Osteocyte (in vitro differentiated cells): ENCODE measurements at regions not wholly inside any gene's neighbourhood (a gene's known extent, or its start where the extent isn't known, plus 50 kb on each side); places are given as distances from the start of the nearest gene placed in this dataset.

Experiments
- DNase-seq: peaks from one replicate; pipeline ENCODE4 v3.0.0; 2021; ENCODE audit warnings: mixed read lengths; ENCODE audit not compliant: unreplicated experiment; ENCODE audit errors: extremely low spot score
- H3K27ac Mint-ChIP-seq: one replicate; pipeline ENCODE4 v1.8.0; 2021; ENCODE audit warnings: mild to moderate bottlenecking, mixed read lengths; ENCODE audit not compliant: unreplicated experiment
- H3K27me3 Mint-ChIP-seq: one replicate; pipeline ENCODE4 v1.8.0; 2021; ENCODE audit warnings: mixed read lengths; ENCODE audit not compliant: unreplicated experiment
- H3K36me3 Mint-ChIP-seq: one replicate; pipeline ENCODE4 v1.8.0; 2021; ENCODE audit warnings: mixed read lengths; ENCODE audit not compliant: unreplicated experiment
- H3K4me1 Mint-ChIP-seq: one replicate; pipeline ENCODE4 v1.8.0; 2021; ENCODE audit warnings: mixed read lengths; ENCODE audit not compliant: unreplicated experiment
- H3K4me3 Mint-ChIP-seq: one replicate; pipeline ENCODE4 v1.8.0; 2021; ENCODE audit warnings: mild to moderate bottlenecking, moderate library complexity, mixed read lengths; ENCODE audit not compliant: unreplicated experiment
- H3K9me3 Mint-ChIP-seq: one replicate; pipeline ENCODE4 v1.8.0; 2021; ENCODE audit warnings: mixed read lengths; ENCODE audit not compliant: unreplicated experiment
- CTCF ChIP-seq: fragments of 200-600 bp; sonication (generic); IDR thresholded peaks from 2 replicates; pipeline ENCODE4 v1.5.0; 2021; ENCODE audit warnings: antibody characterized with exemption, mild to moderate bottlenecking, moderate library complexity

- no peak for TF ChIP-seq CTCF
- Mint-ChIP-seq H3K27me3 (no peaks in the 10 kb centered on the region), H3K36me3 (no peaks in the 10 kb centered on the region), H3K4me1 (no peaks in the 10 kb centered on the region), H3K9me3 (peaks cover 9% of the 10 kb centered on the region), H3K4me3 (no peak overlapping the region), H3K27ac (no peak overlapping the region)
- DNase-seq, result no peak
Observed at GRCh38 chr13:55777612-55778011, 1363.1 kb upstream of the PRR20A start.

- DNase-seq, result no peak
- Mint-ChIP-seq H3K9me3 (peaks cover 9% of the 10 kb centered on the region), H3K4me1 (no peaks in the 10 kb centered on the region), H3K36me3 (no peaks in the 10 kb centered on the region), H3K27ac (no peak overlapping the region), H3K4me3 (no peak overlapping the region), H3K27me3 (no peaks in the 10 kb centered on the region)
- TF ChIP-seq CTCF, result no peak
Observed at GRCh38 chr13:55783841-55784240, 1356.9 kb upstream of the PRR20A start.

GRCh38 chr13:55788548-55788947, 1352.2 kb upstream of the PRR20A start:
- Mint-ChIP-seq H3K27ac (no peak overlapping the region), H3K9me3 (peaks cover 12% of the 10 kb centered on the region), H3K36me3 (no peaks in the 10 kb centered on the region), H3K4me3 (no peak overlapping the region), H3K4me1 (no peaks in the 10 kb centered on the region), H3K27me3 (no peaks in the 10 kb centered on the region)
- no peak for DNase-seq
- no peak for TF ChIP-seq CTCF

- Mint-ChIP-seq H3K27ac (no peak overlapping the region), H3K27me3 (no peaks in the 10 kb centered on the region), H3K4me3 (no peak overlapping the region), H3K4me1 (no peaks in the 10 kb centered on the region), H3K9me3 (peaks cover 12% of the 10 kb centered on the region), H3K36me3 (no peaks in the 10 kb centered on the region)
- TF ChIP-seq CTCF, result no peak
- no peak for DNase-seq
Observed at GRCh38 chr13:55792544-55793193, 1348.0 kb upstream of the PRR20A start.

GRCh38 chr13:55815458-55816033, 1325.2 kb upstream of the PRR20A start:
- Mint-ChIP-seq H3K4me3 (no peak overlapping the region), H3K9me3 (peaks cover 8% of the 10 kb centered on the region), H3K27me3 (no peaks in the 10 kb centered on the region), H3K4me1 (no peaks in the 10 kb centered on the region), H3K36me3 (no peaks in the 10 kb centered on the region), H3K27ac (no peak overlapping the region)
- no peak for DNase-seq
- TF ChIP-seq CTCF, result no peak
